Astrocyte (in vitro differentiated cells and primary cell): ENCODE measurements at regions not wholly inside any gene's neighbourhood (a gene's known extent, or its start where the extent isn't known, plus 50 kb on each side); places are given as distances from the start of the nearest gene placed in this dataset.

Source experiments
- EZH2 ChIP-seq: IDR thresholded peaks from 2 replicates; pipeline ENCODE4 v1.6.1; 2012; ENCODE audit warnings: mild to moderate bottlenecking, low read length, inconsistent platforms; ENCODE audit not compliant: insufficient read depth
- TF ChIP-seq, protein P1 (sequence below): IDR thresholded peaks from 2 replicates; pipeline ENCODE4 v1.5.1; 2011; ENCODE audit warnings: low read depth, mild to moderate bottlenecking, inconsistent platforms, low read length, moderate library complexity; ENCODE audit not compliant: insufficient read depth

DNA sequence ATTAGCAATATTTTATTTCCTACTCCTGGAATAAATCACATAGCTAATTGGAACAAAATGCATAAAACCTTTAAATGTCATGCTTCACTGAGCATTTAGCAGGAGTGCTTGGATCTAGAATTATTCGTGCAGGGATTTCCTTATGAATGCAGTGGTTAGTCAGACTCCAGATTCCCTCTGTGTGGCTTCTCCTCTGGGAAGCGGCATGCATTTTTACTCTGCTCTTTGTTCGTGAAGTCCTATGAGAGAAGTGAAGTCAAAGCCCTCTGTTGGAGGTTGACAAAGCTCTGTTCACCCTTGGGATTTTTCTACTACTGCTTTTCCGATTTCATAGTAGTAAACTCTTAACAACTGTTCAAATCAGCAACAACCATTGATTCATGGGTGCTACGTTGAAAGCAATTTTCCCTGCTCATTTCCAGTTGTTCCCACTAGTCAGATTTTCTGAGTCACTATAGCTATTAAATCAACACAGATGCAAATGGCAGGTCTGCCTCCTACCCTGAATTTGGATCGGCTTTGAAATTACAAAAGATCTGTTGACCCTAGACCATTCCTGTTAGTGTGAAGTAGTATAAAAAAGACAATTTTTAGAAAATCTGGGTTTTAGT lies 461.7 kb downstream of the STK39 start:
- TF ChIP-seq, protein P1, sequence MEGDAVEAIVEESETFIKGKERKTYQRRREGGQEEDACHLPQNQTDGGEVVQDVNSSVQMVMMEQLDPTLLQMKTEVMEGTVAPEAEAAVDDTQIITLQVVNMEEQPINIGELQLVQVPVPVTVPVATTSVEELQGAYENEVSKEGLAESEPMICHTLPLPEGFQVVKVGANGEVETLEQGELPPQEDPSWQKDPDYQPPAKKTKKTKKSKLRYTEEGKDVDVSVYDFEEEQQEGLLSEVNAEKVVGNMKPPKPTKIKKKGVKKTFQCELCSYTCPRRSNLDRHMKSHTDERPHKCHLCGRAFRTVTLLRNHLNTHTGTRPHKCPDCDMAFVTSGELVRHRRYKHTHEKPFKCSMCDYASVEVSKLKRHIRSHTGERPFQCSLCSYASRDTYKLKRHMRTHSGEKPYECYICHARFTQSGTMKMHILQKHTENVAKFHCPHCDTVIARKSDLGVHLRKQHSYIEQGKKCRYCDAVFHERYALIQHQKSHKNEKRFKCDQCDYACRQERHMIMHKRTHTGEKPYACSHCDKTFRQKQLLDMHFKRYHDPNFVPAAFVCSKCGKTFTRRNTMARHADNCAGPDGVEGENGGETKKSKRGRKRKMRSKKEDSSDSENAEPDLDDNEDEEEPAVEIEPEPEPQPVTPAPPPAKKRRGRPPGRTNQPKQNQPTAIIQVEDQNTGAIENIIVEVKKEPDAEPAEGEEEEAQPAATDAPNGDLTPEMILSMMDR: no peak
- TF ChIP-seq EZH2: no peak
